MM.1S (cell line): ENCODE measurements at regions not wholly inside any gene's neighbourhood (a gene's known extent, or its start where the extent isn't known, plus 50 kb on each side); places are given as distances from the start of the nearest gene placed in this dataset.

Experiments
- EZH2 ChIP-seq: fragments of 300-600 bp; sonication (generic); optimal IDR thresholded peaks from 2 replicates; pipeline ENCODE3; 2017; ENCODE audit warnings: low read depth, mild to moderate bottlenecking, antibody characterized with exemption, low read length, mixed read lengths
- TF ChIP-seq, protein P1 (sequence below): fragments of 300-600 bp; sonication (generic); IDR thresholded peaks from 2 replicates; pipeline ENCODE4 v1.5.1; 2016; ENCODE audit warnings: antibody characterized with exemption, low read length, mixed read lengths

DNA sequence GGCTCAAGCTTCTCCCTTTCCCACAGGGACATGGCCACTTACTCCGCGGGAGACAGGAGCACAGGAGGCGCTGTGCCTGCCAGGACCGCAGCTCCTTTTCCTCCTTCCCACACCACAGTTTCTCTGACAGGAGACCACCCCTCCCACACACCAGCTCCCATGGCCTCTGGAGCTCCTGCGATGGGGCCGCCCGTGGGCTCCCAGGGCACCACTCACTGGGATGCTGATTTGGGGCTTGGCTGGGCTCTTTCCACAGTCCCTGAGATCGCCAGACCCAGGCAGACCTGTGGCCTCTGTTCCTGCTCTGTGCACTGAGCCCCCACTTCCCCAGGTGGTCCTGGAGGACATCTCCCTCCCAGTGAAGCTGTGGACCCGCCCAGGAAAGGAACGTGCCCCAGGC lies 226.9 kb upstream of the SHH start:
- TF ChIP-seq, protein P1, sequence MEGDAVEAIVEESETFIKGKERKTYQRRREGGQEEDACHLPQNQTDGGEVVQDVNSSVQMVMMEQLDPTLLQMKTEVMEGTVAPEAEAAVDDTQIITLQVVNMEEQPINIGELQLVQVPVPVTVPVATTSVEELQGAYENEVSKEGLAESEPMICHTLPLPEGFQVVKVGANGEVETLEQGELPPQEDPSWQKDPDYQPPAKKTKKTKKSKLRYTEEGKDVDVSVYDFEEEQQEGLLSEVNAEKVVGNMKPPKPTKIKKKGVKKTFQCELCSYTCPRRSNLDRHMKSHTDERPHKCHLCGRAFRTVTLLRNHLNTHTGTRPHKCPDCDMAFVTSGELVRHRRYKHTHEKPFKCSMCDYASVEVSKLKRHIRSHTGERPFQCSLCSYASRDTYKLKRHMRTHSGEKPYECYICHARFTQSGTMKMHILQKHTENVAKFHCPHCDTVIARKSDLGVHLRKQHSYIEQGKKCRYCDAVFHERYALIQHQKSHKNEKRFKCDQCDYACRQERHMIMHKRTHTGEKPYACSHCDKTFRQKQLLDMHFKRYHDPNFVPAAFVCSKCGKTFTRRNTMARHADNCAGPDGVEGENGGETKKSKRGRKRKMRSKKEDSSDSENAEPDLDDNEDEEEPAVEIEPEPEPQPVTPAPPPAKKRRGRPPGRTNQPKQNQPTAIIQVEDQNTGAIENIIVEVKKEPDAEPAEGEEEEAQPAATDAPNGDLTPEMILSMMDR, result no peak
- no peak for TF ChIP-seq EZH2
